ENCODE measurements at regions not wholly inside any gene's neighbourhood (a gene's known extent, or its start where the extent isn't known, plus 50 kb on each side); places are given as distances from the start of the nearest gene placed in this dataset.
A peak's percentile ranks its signal among the peaks of the same experiment; 100 is the strongest.

DNA sequence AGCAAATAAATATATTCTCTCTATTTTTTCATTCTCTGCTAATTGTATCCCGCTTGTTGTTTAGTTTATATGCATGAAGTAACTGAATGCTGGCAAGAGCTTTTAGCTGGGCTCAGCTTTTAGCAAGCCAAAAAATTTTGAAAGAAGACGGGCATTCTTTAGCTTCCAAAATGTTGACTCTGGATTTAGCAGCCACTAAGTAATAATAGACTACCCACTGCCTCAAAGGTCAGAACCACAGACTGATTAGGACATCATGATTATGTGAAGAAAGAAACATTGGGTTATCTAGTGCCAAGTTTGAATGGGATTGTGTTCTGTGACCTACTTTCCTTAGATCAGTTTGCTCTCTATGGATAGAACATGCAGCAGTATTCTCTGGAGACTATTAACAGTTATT, 80.3 kb upstream of the DPH5 start:
- Histone ChIP-seq H3K36me3 (replicated peaks in 1 of 2; ENCODE audit: control insufficient read depth in 1 of 2, insufficient read depth in 2 of 2, low read length in 2 of 2) (no peaks in the 10 kb centered on the region), H2AFZ (ENCODE audit: low read length) (no peak overlapping the region), H3K27ac (ENCODE audit: extremely low read length, insufficient read depth, low read length) (no peak overlapping the region), H3K4me2 (ENCODE audit: low read depth, low read length) (no peak overlapping the region), H3K4me3 (replicated peaks in 1 of 3; ENCODE audit: insufficient read depth in 1 of 3, low read depth in 2 of 3, low read length in 3 of 3) (no peak overlapping the region), H4K20me1 (ENCODE audit: insufficient read depth, low read length) (no peaks in the 10 kb centered on the region), H3K27me3 (ENCODE audit: control insufficient read depth in 1 of 2, insufficient read depth in 2 of 2, low read length in 2 of 2) (no peaks in the 10 kb centered on the region), H3K9me3 (ENCODE audit: low read length) (no peaks in the 10 kb centered on the region), H3K4me1 (ENCODE audit: insufficient read depth, low read length) (no peaks in the 10 kb centered on the region), H3K9ac (ENCODE audit: insufficient read depth, low read depth, low read length) (no peak overlapping the region), H3K79me2 (ENCODE audit: insufficient read depth, low read length) (no peaks in the 10 kb centered on the region)
- BruUV-seq (replicated peaks) = no TSS peak
- intact Hi-C loops (cut with micrococcal nuclease; ENCODE audit: unreplicated experiment) = no loop called here
- in situ Hi-C loops (cut with HindIII; ENCODE audit: extremely low pct_ligation_motif_present, low pct_unique_long_range_greater_than_20kb) = no loop called here
- TF ChIP-seq ATF1 (CRISPR knock-in tag; IDR thresholded peaks at IDR 0.05) = no peak
- no peak for TF ChIP-seq POLR2G (IDR thresholded peaks at IDR 0.05; ENCODE audit: low read depth, low read length)
- TF ChIP-seq KLF11 (CRISPR knock-in tag; IDR thresholded peaks at IDR 0.05) = no peak
- no peak for TF ChIP-seq ZNF383 (CRISPR knock-in tag; IDR thresholded peaks at IDR 0.05; ENCODE audit: borderline replicate concordance)
- no peak for TF ChIP-seq ZNF446 (CRISPR knock-in tag; IDR thresholded peaks at IDR 0.05)
- no peak for TF ChIP-seq ZKSCAN1 (IDR thresholded peaks at IDR 0.05; ENCODE audit: low read length)
- 1% methylated on average over 2 of the region's 2 CpGs for WGBS (ENCODE audit: low lambda C conversion rate)
- ATAC-seq = no peak
- peak; percentile 43 for FAIRE-seq
- no peak for DNase-seq (ENCODE audit: low spot score)
- ChIA-PET CTCF (ENCODE audit: low intra/inter-chr PET ratio, low total read pairs) (no interaction called here), POLR2A (no interaction called here)

DNA sequence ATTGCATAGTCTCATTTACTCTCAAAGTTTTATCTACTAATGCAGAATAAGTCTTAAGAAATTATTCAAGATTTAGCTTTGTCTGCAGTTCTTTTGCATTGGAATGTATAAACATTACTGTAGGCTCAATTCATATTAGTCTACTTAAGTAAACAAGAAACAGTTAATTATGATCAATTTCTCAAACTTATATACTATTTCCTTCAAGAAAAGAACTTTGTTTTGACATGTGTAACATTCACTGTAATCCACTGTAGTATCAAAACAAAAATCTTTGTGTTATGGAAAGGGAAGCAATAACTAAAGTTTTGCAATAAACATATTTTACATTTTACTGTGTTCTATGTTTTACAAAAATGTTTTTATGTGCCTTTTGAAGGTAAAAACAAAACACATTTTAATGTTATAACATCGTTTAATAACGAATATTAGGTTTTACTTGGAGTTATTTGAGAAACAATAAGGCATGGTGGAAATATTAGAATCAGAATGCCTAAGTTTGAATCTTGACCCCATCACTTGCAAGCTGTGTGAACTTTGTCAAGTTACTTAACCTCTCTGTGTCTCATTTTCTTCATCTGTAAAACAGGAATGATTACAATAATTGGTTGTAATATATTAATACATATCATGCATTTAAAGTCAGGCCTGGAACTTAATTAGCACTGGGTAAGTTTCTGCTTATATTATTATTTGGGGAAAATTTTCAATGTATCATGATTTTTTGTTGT, 77.0 kb upstream of the DPH5 start:
- no peak for FAIRE-seq
- CTCF ChIA-PET (ENCODE audit: low intra/inter-chr PET ratio, low total read pairs) = no interaction called here
- no peak overlapping the region for H3K9ac ChIP-seq (ENCODE audit: insufficient read depth, low read depth, low read length)
- no peaks in the 10 kb centered on the region for H3K79me2 ChIP-seq (ENCODE audit: insufficient read depth, low read length)
- no peaks in the 10 kb centered on the region for H3K36me3 ChIP-seq (replicated peaks in 1 of 2; ENCODE audit: control insufficient read depth in 1 of 2, insufficient read depth in 2 of 2, low read length in 2 of 2)
- H3K4me1 ChIP-seq (ENCODE audit: insufficient read depth, low read length) = no peaks in the 10 kb centered on the region
- in situ Hi-C loops (cut with HindIII; ENCODE audit: extremely low pct_ligation_motif_present, low pct_unique_long_range_greater_than_20kb) = no loop called here
- H3K27me3 ChIP-seq (ENCODE audit: control insufficient read depth in 1 of 2, insufficient read depth in 2 of 2, low read length in 2 of 2) = no peaks in the 10 kb centered on the region
- no peak overlapping the region for H3K27ac ChIP-seq (ENCODE audit: extremely low read length, insufficient read depth, low read length)
- no peak overlapping the region for H3K4me3 ChIP-seq (replicated peaks in 1 of 3; ENCODE audit: insufficient read depth in 1 of 3, low read depth in 2 of 3, low read length in 3 of 3)
- 0% methylated on average over 2 of the region's 2 CpGs for WGBS (ENCODE audit: low lambda C conversion rate)
- H3K9me3 ChIP-seq (ENCODE audit: low read length) = no peaks in the 10 kb centered on the region
- no peak for ATAC-seq
- H2AFZ ChIP-seq (ENCODE audit: low read length) = no peak overlapping the region
- POLR2A ChIA-PET = no interaction called here
- H3K4me2 ChIP-seq (ENCODE audit: low read depth, low read length) = no peak overlapping the region
- H4K20me1 ChIP-seq (ENCODE audit: insufficient read depth, low read length) = no peaks in the 10 kb centered on the region
- no TSS peak for BruUV-seq (replicated peaks)
- DNase-seq (ENCODE audit: low spot score) = no peak
- intact Hi-C loops (cut with micrococcal nuclease; ENCODE audit: unreplicated experiment) = no loop called here
- TF ChIP-seq HES4 (CRISPR knock-in tag; IDR thresholded peaks at IDR 0.05; ENCODE audit: borderline replicate concordance) (no peak), ZNF326 (CRISPR knock-in tag; IDR thresholded peaks at IDR 0.05; ENCODE audit: borderline replicate concordance) (no peak), ZFP36L2 (CRISPR knock-in tag; IDR thresholded peaks at IDR 0.05) (no peak), NFE2 (CRISPR knock-in tag; IDR thresholded peaks at IDR 0.05) (no peak), ZNF460 (CRISPR knock-in tag; IDR thresholded peaks at IDR 0.05; ENCODE audit: borderline replicate concordance) (no peak), NONO (IDR thresholded peaks at IDR 0.05) (no peak), NONO (CRISPR knock-in tag; conservative IDR thresholded peaks at IDR 0.05) (no peak), ZNF253 (CRISPR knock-in tag; IDR thresholded peaks at IDR 0.05; ENCODE audit: borderline replicate concordance) (no peak), SIN3B (IDR thresholded peaks at IDR 0.05; ENCODE audit: low read length) (no peak), CEBPB (IDR thresholded peaks at IDR 0.05; ENCODE audit: borderline replicate concordance, low read depth, low read length) (no peak), TCF7L2 (IDR thresholded peaks at IDR 0.05; ENCODE audit: low read depth, low read length) (no peak), TARDBP (CRISPR knock-in tag; IDR thresholded peaks at IDR 0.05) (no peak), MBNL3 (CRISPR knock-in tag; conservative IDR thresholded peaks at IDR 0.05) (no peak), ETV5 (CRISPR knock-in tag; IDR thresholded peaks at IDR 0.05; ENCODE audit: borderline replicate concordance) (no peak), ZNF747 (CRISPR knock-in tag; IDR thresholded peaks at IDR 0.05; ENCODE audit: borderline replicate concordance) (no peak), THAP11 (CRISPR knock-in tag; IDR thresholded peaks at IDR 0.05) (no peak), KDM1A (CRISPR knock-in tag; IDR thresholded peaks at IDR 0.05) (no peak), TGIF2 (CRISPR knock-in tag; IDR thresholded peaks at IDR 0.05) (no peak), ISX (CRISPR knock-in tag; conservative IDR thresholded peaks at IDR 0.05) (no peak)

All from HepG2 (cell line).